ENCODE measurements at regions not wholly inside any gene's neighbourhood (a gene's known extent, or its start where the extent isn't known, plus 50 kb on each side); places are given as distances from the start of the nearest gene placed in this dataset.

DNA sequence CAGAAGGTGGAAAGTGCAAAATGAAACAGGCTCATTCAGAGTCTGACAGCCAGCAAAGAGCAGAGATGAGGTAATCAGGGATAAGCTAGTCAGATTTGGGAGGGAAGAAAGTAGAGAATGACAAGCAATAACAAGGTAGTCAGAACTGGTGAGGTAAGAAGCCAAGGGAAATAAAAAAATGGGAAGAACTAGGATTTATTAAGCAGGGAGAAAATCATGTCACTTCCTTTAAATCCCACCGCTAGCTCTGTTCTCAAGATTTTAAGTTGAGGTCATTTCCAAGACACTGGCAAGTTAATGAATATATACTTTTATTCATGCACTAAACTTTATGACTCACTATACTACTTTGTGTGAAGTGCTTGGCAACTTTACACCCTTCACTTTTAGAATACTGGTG, 1106.8 kb downstream of the IGSF11 start:
- Histone ChIP-seq H3K4me1 (ENCODE audit: control insufficient read depth in 2 of 2, insufficient read depth in 2 of 2, low read length in 1 of 2) (no peaks in the 10 kb centered on the region), H3K27me3 (ENCODE audit: control insufficient read depth in 1 of 2, insufficient read depth in 2 of 2, low read length in 2 of 2) (no peaks in the 10 kb centered on the region), H3K9me3 (ENCODE audit: control insufficient read depth in 2 of 2, insufficient read depth in 1 of 2, low read depth in 1 of 2, low read length in 1 of 2) (no peaks in the 10 kb centered on the region), H3K27ac (ENCODE audit: low read depth in 2 of 2, low read length in 1 of 2) (no peak overlapping the region), H3K36me3 (ENCODE audit: control insufficient read depth in 2 of 2, insufficient read depth in 2 of 2, low read length in 1 of 2) (no peaks in the 10 kb centered on the region), H3K4me3 (ENCODE audit: low read depth in 1 of 2, low read length in 2 of 2) (no peak overlapping the region)
- 93 to 96% methylated on average over 1 of the region's 1 CpG for WGBS, 2 donors

DNA sequence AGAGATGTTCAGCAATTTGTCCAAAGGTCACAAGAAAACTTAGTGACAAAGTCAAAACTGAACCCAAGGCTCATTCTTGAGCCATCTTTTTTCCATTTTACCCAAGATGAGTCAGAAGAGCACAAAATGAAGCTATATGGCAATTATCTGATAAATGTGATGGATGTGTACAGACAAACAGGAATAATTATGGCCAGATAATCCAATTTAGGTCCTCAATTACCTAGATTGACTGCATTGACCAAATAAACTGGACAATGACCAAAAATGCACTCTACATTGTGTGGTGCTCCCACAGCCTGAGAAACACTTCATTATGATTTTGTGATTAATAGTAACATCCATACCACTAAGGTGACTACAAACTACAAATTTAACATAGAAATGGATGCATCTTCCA, 1105.8 kb downstream of the IGSF11 start:
- Histone ChIP-seq H3K9me3 (ENCODE audit: control insufficient read depth in 2 of 2, insufficient read depth in 1 of 2, low read depth in 1 of 2, low read length in 1 of 2) (no peaks in the 10 kb centered on the region), H3K4me1 (ENCODE audit: control insufficient read depth in 2 of 2, insufficient read depth in 2 of 2, low read length in 1 of 2) (no peaks in the 10 kb centered on the region), H3K27me3 (ENCODE audit: control insufficient read depth in 1 of 2, insufficient read depth in 2 of 2, low read length in 2 of 2) (no peaks in the 10 kb centered on the region), H3K36me3 (ENCODE audit: control insufficient read depth in 2 of 2, insufficient read depth in 2 of 2, low read length in 1 of 2) (no peaks in the 10 kb centered on the region), H3K4me3 (ENCODE audit: low read depth in 1 of 2, low read length in 2 of 2) (no peak overlapping the region), H3K27ac (ENCODE audit: low read depth in 2 of 2, low read length in 1 of 2) (no peak overlapping the region)

DNA sequence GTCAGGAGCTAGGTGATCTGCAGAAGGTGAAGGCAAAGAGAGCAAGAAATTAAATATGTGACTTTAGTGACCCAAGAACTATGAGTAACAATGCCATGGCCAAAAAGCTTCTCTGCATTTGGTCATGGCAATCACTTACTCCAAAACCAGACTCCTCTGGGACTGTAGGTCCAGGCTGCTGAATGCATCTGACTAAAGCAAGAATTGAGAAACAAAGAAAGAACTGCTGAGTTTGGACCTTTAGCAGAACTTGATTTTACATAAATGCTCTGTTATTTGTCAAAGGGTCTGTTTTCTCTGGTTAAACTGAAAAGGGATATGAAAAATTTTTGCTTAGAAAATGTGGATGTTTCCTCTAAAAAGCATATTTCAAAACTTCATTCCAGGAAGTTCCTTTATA, 1102.2 kb downstream of the IGSF11 start:
- H3K9me3 ChIP-seq (ENCODE audit: control insufficient read depth in 2 of 2, insufficient read depth in 1 of 2, low read depth in 1 of 2, low read length in 1 of 2), result no peaks in the 10 kb centered on the region
- H3K36me3 ChIP-seq (ENCODE audit: control insufficient read depth in 2 of 2, insufficient read depth in 2 of 2, low read length in 1 of 2), result no peaks in the 10 kb centered on the region
- no peaks in the 10 kb centered on the region for H3K27me3 ChIP-seq (ENCODE audit: control insufficient read depth in 1 of 2, insufficient read depth in 2 of 2, low read length in 2 of 2)

DNA sequence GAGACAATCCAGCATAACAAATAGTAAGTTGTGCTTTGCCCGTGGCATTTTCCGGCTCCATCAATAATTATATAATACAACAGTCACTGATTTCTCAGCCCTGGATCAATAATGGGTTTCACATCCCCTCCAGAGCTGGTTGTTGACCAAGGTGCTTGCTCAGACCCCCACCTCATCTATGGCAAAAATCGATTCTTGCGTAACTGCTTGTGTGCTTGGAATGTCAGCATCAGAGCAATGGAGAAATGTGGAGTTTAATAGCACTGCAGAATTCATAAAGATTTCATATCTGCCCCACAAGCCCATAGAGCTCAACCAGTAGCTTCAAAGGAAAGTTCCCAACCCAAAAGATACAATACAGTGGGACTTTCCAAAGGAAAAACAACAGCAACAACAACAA, 1098.5 kb downstream of the IGSF11 start:
- no peaks in the 10 kb centered on the region for H3K9me3 ChIP-seq (ENCODE audit: control insufficient read depth in 2 of 2, insufficient read depth in 1 of 2, low read depth in 1 of 2, low read length in 1 of 2)
- no peaks in the 10 kb centered on the region for H3K4me1 ChIP-seq (ENCODE audit: control insufficient read depth in 2 of 2, insufficient read depth in 2 of 2, low read length in 1 of 2)
- H3K4me3 ChIP-seq (ENCODE audit: low read depth in 1 of 2, low read length in 2 of 2), result no peak overlapping the region
- H3K36me3 ChIP-seq (ENCODE audit: control insufficient read depth in 2 of 2, insufficient read depth in 2 of 2, low read length in 1 of 2), result no peaks in the 10 kb centered on the region
- no peaks in the 10 kb centered on the region for H3K27me3 ChIP-seq (ENCODE audit: control insufficient read depth in 1 of 2, insufficient read depth in 2 of 2, low read length in 2 of 2)
- H3K27ac ChIP-seq (ENCODE audit: low read depth in 2 of 2, low read length in 1 of 2), result no peak overlapping the region
- 88 to 94% methylated on average over 4 of the region's 4 CpGs for WGBS, 2 donors

More for the DNA sequence above, 1102.2 kb downstream of the IGSF11 start:
- Histone ChIP-seq H3K4me3 (ENCODE audit: low read depth in 1 of 2, low read length in 2 of 2) (no peak overlapping the region), H3K27ac (ENCODE audit: low read depth in 2 of 2, low read length in 1 of 2) (no peak overlapping the region), H3K4me1 (ENCODE audit: control insufficient read depth in 2 of 2, insufficient read depth in 2 of 2, low read length in 1 of 2) (no peaks in the 10 kb centered on the region)

DNA sequence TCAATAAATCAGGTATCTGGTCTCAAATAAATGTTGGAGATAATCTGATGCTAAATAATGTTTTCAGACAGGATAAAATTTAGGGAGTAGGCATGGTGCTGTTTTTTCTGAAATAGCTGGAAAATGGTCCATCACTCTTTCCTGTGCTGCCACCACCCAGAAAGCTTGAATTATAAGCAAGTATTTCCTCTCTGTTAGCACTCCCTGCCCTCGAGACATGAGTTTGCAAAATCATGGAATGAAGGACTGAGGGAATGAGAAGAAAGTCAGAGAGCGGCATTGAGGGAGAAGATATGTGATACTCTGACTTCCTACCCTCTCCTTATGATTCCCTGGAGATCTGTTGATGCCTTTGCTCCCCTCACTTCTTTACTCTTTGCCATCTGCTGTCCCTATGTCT, 1095.7 kb downstream of the IGSF11 start:
- H3K4me3 ChIP-seq (ENCODE audit: low read depth in 1 of 2, low read length in 2 of 2), result no peak overlapping the region
- H3K4me1 ChIP-seq (ENCODE audit: control insufficient read depth in 2 of 2, insufficient read depth in 2 of 2, low read length in 1 of 2), result no peaks in the 10 kb centered on the region
- H3K27me3 ChIP-seq (ENCODE audit: control insufficient read depth in 1 of 2, insufficient read depth in 2 of 2, low read length in 2 of 2), result no peaks in the 10 kb centered on the region
- H3K27ac ChIP-seq (ENCODE audit: low read depth in 2 of 2, low read length in 1 of 2), result no peak overlapping the region
- H3K36me3 ChIP-seq (ENCODE audit: control insufficient read depth in 2 of 2, insufficient read depth in 2 of 2, low read length in 1 of 2), result no peaks in the 10 kb centered on the region
- WGBS, 2 donors, result 63 to 75% methylated on average over 2 of the region's 2 CpGs
- H3K9me3 ChIP-seq (ENCODE audit: control insufficient read depth in 2 of 2, insufficient read depth in 1 of 2, low read depth in 1 of 2, low read length in 1 of 2), result no peaks in the 10 kb centered on the region

DNA sequence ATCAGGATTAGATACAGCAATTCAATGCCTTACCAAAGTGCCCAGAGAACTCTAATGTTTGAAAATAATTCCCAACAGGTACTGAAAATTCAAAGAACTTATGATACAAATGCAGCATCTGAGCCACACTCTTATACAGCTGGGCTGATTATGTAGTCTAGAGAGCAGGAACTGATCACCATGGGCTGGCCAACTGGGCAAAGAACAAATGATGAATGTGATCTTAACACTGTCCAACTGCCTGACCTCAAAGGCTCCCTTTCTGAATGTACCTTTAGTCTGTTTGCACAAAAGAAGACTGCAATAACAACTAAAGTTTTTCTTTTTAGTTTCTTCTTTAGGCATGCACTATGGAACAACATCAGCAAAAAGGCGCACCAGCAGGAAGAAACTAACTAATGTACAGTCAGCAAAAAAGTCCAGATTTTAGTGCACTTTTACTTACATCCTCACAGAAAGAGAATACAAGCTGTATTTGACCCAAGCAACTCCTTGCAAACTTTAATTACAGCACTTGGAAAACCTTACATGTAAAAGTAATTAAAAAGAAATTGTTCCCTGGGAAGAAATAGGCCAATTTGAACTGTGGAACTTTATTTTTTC, 1095.1 kb downstream of the IGSF11 start:
- Histone ChIP-seq H3K9me3 (ENCODE audit: control insufficient read depth in 2 of 2, insufficient read depth in 1 of 2, low read depth in 1 of 2, low read length in 1 of 2) (no peaks in the 10 kb centered on the region), H3K4me3 (ENCODE audit: low read depth in 1 of 2, low read length in 2 of 2) (no peak overlapping the region), H3K4me1 (ENCODE audit: control insufficient read depth in 2 of 2, insufficient read depth in 2 of 2, low read length in 1 of 2) (no peaks in the 10 kb centered on the region), H3K27ac (ENCODE audit: low read depth in 2 of 2, low read length in 1 of 2) (no peak overlapping the region), H3K27me3 (ENCODE audit: control insufficient read depth in 1 of 2, insufficient read depth in 2 of 2, low read length in 2 of 2) (no peaks in the 10 kb centered on the region), H3K36me3 (ENCODE audit: control insufficient read depth in 2 of 2, insufficient read depth in 2 of 2, low read length in 1 of 2) (no peaks in the 10 kb centered on the region)
- WGBS, 2 donors, result 89 to 97% methylated on average over 1 of the region's 1 CpG

DNA sequence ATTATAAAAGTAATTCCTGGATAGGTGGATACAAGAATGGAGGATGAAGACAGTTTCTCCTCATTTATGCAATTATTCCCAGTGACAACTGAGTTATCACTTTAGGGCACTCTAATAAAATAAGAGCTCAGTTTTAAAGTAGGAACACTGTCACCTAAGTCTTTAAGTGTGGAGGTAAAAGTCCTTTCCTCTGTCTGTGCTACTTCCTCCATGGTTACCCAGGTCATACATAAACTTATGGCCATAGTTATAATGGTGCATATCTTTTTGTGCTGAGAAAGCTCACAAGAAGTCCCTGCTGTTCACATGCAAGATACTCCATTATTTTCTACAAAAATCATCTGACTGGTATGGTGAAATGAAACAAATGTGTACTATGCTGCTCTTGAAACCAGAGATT, 1093.6 kb downstream of the IGSF11 start:
- H3K27ac ChIP-seq (ENCODE audit: low read depth in 2 of 2, low read length in 1 of 2), result no peak overlapping the region
- no peaks in the 10 kb centered on the region for H3K27me3 ChIP-seq (ENCODE audit: control insufficient read depth in 1 of 2, insufficient read depth in 2 of 2, low read length in 2 of 2)
- H3K4me3 ChIP-seq (ENCODE audit: low read depth in 1 of 2, low read length in 2 of 2), result no peak overlapping the region
- no peaks in the 10 kb centered on the region for H3K36me3 ChIP-seq (ENCODE audit: control insufficient read depth in 2 of 2, insufficient read depth in 2 of 2, low read length in 1 of 2)
- no peaks in the 10 kb centered on the region for H3K4me1 ChIP-seq (ENCODE audit: control insufficient read depth in 2 of 2, insufficient read depth in 2 of 2, low read length in 1 of 2)
- H3K9me3 ChIP-seq (ENCODE audit: control insufficient read depth in 2 of 2, insufficient read depth in 1 of 2, low read depth in 1 of 2, low read length in 1 of 2), result no peaks in the 10 kb centered on the region

DNA sequence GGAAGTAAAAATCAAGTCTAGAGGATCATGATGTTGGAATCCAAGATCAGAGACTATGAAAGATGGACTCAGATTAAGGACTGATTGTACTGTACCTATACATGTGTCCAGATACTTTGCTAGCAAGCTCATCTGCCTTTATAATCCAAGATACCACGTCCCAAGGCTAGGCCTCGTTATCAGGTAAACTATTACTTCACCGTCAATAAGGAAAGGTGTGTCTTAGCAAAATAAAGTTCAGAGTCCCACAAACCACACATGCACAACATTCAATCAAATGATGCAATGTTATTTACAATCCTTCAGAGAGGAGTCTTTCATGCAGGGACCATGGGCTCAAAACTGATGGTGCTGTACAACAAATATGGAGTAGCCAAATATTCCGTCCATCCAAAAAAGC, 1092.9 kb downstream of the IGSF11 start:
- H3K9me3 ChIP-seq (ENCODE audit: control insufficient read depth in 2 of 2, insufficient read depth in 1 of 2, low read depth in 1 of 2, low read length in 1 of 2), result no peaks in the 10 kb centered on the region
- H3K27me3 ChIP-seq (ENCODE audit: control insufficient read depth in 1 of 2, insufficient read depth in 2 of 2, low read length in 2 of 2), result no peaks in the 10 kb centered on the region
- no peak overlapping the region for H3K4me3 ChIP-seq (ENCODE audit: low read depth in 1 of 2, low read length in 2 of 2)
- no peaks in the 10 kb centered on the region for H3K36me3 ChIP-seq (ENCODE audit: control insufficient read depth in 2 of 2, insufficient read depth in 2 of 2, low read length in 1 of 2)
- 86% methylated on average over 4 of the region's 4 CpGs for WGBS, 2 donors
- no peaks in the 10 kb centered on the region for H3K4me1 ChIP-seq (ENCODE audit: control insufficient read depth in 2 of 2, insufficient read depth in 2 of 2, low read length in 1 of 2)
- no peak overlapping the region for H3K27ac ChIP-seq (ENCODE audit: low read depth in 2 of 2, low read length in 1 of 2)

DNA sequence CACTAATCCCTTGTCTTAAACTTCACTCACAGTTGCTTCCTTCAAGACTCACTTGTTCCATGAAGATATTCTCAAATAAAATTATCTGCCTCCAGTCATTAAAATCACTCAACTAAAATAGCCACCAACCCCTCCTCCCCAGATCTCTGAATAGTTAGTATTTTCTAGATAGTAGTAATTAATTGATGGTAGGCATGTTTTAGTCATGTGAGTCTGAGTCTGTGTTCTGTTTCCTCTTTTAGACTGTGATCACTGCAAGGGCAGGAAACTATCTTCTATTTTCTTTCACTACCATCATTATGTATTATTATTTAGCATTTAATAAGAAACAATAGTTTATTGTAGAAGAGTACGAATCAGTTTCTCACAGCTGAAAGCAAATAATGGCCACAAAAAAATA, 1080.5 kb downstream of the IGSF11 start:
- Histone ChIP-seq H3K4me3 (ENCODE audit: low read depth in 1 of 2, low read length in 2 of 2) (no peak overlapping the region), H3K4me1 (ENCODE audit: control insufficient read depth in 2 of 2, insufficient read depth in 2 of 2, low read length in 1 of 2) (no peaks in the 10 kb centered on the region), H3K27me3 (ENCODE audit: control insufficient read depth in 1 of 2, insufficient read depth in 2 of 2, low read length in 2 of 2) (no peaks in the 10 kb centered on the region), H3K9me3 (ENCODE audit: control insufficient read depth in 2 of 2, insufficient read depth in 1 of 2, low read depth in 1 of 2, low read length in 1 of 2) (no peaks in the 10 kb centered on the region), H3K27ac (ENCODE audit: low read depth in 2 of 2, low read length in 1 of 2) (no peak overlapping the region), H3K36me3 (ENCODE audit: control insufficient read depth in 2 of 2, insufficient read depth in 2 of 2, low read length in 1 of 2) (no peaks in the 10 kb centered on the region)
- WGBS, 2 donors, result 77 to 85% methylated on average over 1 of the region's 1 CpG

DNA sequence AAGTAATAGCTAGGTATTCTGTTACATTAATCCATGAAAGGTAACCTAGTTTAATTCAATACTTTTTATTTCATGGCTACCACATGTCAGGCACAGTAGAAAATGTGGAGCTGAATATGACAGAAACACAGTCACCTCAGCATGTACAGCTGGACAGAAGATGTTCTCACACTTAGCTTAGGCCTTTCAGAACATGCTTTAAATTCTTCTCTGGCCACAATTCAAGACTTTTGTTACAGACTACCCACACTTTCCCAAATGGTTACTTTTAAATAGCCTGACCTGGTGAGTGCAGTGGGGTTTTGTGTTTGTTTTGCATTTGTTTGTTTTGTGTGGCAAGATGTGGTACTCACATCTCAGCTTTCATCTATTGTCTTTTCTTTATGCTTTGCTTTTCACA, 1079.5 kb downstream of the IGSF11 start:
- Histone ChIP-seq H3K27me3 (ENCODE audit: control insufficient read depth in 1 of 2, insufficient read depth in 2 of 2, low read length in 2 of 2) (no peaks in the 10 kb centered on the region), H3K27ac (ENCODE audit: low read depth in 2 of 2, low read length in 1 of 2) (no peak overlapping the region), H3K9me3 (ENCODE audit: control insufficient read depth in 2 of 2, insufficient read depth in 1 of 2, low read depth in 1 of 2, low read length in 1 of 2) (no peaks in the 10 kb centered on the region), H3K4me1 (ENCODE audit: control insufficient read depth in 2 of 2, insufficient read depth in 2 of 2, low read length in 1 of 2) (no peaks in the 10 kb centered on the region), H3K4me3 (ENCODE audit: low read depth in 1 of 2, low read length in 2 of 2) (no peak overlapping the region), H3K36me3 (ENCODE audit: control insufficient read depth in 2 of 2, insufficient read depth in 2 of 2, low read length in 1 of 2) (no peaks in the 10 kb centered on the region)

Data from esophagus (tissue), 2 donors.